HuH-7 (cell line): ENCODE measurements at regions not wholly inside any gene's neighbourhood (a gene's known extent, or its start where the extent isn't known, plus 50 kb on each side); places are given as distances from the start of the nearest gene placed in this dataset.

Experiments used
- DNase-seq: peaks from one replicate; pipeline ENCODE4 v3.0.0; 2011; ENCODE audit warnings: low spot score

GRCh38 chr3:64848127-64848800 lies 160.5 kb upstream of the ADAMTS9 start:
- DNase-seq, result no peak

- no peak for DNase-seq
These were observed 156.8 kb upstream of the ADAMTS9 start for GRCh38 chr3:64844558-64844957.

GRCh38 chr3:64837986-64838735 lies 150.4 kb upstream of the ADAMTS9 start:
- no peak for DNase-seq

DNA sequence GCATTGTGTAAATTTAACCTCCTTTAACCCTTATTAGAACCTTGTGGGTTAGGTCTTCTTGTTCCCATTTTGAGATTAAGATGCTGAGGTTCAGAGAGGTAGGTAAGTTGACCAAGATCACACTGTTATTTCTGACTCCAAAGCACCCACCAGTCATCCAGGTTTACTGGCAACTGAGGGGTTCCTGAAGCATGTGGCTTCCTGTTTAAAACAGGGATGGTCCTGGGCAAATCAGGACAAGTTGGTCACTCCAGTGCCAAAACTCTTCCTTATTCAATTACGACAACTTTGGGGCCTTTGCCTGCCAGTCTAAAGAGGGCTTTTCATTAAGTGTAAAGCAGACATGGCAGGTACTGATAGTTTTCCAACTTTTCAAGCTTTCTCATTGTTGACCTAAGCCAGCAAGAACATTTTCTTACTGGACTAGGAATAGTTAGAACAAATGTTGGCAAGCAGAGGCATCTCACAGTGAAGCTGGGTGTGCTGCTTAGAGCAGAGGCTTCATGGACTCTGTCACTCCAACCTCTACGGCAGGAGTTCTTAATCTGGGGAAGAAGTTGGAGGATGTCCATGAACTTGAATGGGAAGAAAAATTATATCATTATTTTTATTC lies 149.4 kb upstream of the ADAMTS9 start:
- DNase-seq, result no peak

- DNase-seq, result no peak
These were observed 148.3 kb upstream of the ADAMTS9 start for GRCh38 chr3:64836097-64836496.

DNA sequence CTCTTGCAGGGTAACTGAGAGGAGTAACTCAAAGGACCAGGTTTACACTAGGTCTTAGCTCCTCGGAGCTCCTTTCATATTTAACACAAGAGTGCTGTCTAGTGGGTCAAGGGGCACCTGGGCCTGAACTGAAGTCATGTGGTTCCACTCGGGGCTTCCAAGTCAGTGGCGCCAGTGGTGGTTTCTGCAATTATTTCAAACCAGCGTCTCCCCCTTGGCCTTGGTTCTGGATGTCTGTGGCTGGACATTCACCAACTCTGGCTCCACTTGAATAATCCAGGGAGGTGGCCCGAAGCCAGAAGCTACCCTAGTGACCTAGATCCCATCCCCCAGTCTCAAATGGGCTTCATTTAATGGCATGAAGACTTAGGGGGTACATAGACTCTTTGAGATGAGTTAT lies 144.3 kb upstream of the ADAMTS9 start:
- no peak for DNase-seq

- no peak for DNase-seq
These were observed 142.9 kb upstream of the ADAMTS9 start for GRCh38 chr3:64830681-64831080.

- DNase-seq, result no peak
These were observed 141.5 kb upstream of the ADAMTS9 start for GRCh38 chr3:64829331-64829730.

GRCh38 chr3:64828276-64828675 lies 140.5 kb upstream of the ADAMTS9 start:
- DNase-seq, result no peak

DNA sequence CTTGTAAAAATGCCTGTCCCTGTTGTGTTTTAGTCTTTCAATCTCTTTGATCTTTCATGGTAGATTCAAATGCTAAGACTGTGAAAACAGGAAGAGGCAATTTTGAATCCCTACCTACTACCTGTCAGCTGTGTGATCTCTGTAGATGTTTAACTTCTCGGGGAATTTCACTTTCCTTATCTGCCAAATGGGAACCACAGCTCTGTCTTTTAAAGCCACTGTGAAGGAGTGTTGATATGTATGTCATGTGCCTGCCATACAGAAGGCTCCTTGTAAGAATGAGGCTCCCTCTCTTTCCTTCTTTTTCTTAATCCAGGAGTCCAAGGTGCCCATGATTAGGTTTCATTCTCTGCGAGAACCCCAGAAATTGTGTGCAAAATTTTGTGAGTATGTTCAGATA lies 139.6 kb upstream of the ADAMTS9 start:
- no peak for DNase-seq

GRCh38 chr3:64827019-64827418 lies 139.2 kb upstream of the ADAMTS9 start:
- DNase-seq, result no peak

DNA sequence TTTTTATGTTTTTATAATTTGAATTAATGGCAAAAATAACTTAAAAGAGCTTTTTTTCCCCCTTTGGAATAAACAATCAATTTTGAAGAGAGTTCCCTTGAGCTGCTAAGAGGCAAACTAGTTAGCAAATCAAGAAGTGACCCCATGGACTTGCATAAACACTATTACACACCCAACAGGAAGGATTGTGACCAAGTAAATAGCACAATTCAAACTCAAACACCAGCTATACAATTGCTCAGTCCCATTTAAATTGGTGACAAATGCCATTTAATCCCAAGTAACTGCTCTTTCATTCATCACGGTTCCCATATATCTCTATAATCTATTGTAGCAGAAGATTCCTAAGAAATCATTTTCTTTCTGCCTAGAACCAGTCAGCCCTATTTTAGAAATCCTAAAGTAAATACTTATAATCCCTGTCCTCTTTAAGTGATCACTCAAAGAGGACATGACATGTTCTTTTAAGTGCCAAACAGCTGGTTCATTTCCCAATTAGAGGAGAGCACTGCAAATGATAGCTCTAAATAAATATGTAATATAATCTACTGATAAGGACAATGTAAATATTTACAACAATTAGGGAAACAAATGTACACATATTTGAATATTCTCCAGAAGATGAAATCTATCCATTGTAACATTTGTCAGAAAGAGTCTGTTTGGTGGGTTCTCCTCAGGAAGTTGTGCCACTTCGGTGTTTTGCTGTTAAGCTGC lies 137.8 kb upstream of the ADAMTS9 start:
- DNase-seq, result no peak

- no peak for DNase-seq
These were observed 136.7 kb upstream of the ADAMTS9 start for GRCh38 chr3:64824394-64824909.

DNA sequence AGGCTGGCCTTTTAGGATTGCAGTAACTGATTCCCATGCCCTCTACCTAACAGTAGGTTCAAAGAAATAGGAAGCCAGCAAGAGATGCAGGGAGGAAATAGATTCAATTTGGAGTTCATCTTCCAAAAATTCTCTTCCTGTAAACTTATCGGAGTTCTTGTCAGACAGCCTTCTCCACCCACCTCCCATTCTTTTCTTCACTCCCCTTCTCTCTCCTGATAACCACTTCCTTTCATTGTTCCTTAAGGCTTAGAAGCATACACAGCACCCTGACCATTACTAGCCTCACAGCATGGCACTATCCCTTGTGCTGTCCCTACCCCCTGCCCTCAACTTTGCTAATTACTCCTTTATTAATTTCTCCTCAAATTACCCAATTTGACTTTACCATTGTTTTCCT lies 130.4 kb upstream of the ADAMTS9 start:
- DNase-seq, result no peak

DNA sequence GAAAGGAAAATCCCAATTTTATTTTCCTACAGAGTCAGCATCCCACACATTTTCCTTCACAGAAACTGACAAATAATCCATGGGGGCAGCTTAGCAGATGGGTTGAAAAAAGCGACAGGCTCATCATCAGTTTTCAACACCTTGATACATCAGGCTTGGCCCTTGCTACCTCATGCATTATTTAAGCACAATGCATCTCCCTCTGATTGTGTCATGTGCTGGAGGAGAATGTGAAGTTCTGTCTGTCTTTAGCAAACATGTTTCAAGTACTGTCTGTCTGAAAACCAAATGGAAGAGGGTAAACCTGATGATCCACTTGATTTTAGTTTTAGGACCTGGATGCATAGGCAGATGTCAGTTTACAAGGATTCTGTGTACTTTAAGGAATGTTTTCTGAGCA lies 128.6 kb upstream of the ADAMTS9 start:
- DNase-seq, result no peak

- DNase-seq, result no peak
These were observed 128.0 kb upstream of the ADAMTS9 start for GRCh38 chr3:64815789-64816188.

GRCh38 chr3:64815195-64815631 lies 127.4 kb upstream of the ADAMTS9 start:
- no peak for DNase-seq

DNA sequence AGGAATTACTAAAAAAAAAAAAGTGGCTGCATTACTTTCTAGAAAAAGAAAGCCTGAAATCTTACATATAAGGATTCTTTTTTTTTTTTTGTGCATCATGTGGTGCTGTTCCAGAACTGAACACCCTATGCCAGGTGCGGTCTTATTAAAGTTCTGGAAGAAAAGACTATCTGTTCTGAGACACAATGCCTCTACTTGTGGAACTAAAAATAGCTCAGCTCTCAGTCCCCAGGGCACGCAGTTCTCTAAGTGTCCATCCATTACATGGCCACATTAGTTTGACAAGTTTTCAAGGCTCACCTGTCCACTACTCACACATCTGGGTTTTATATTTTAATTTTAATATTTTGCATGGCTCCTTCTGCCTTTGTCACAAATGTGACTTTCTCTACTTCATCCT lies 126.6 kb upstream of the ADAMTS9 start:
- no peak for DNase-seq

DNA sequence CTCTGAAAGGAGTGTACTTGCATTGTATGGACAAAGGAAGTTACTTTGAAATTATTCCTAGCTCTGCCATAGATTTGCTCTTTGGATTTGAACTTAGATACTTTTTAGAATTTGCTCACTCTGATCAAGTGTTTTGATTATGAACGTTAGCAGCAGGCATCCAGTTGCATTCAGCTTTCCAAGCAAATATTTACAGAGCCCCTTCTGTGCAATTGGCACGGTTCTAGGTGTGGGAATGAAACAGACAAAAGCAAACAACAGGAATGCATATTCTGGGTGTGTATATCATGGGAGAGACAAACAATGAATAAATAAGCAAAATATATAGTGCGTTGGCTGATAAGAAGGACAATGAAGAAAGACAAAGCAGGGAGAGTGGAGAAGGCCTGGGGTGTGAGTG lies 125.5 kb upstream of the ADAMTS9 start:
- DNase-seq, result no peak

- DNase-seq, result no peak
These were observed 121.3 kb upstream of the ADAMTS9 start for GRCh38 chr3:64809086-64809485.

DNA sequence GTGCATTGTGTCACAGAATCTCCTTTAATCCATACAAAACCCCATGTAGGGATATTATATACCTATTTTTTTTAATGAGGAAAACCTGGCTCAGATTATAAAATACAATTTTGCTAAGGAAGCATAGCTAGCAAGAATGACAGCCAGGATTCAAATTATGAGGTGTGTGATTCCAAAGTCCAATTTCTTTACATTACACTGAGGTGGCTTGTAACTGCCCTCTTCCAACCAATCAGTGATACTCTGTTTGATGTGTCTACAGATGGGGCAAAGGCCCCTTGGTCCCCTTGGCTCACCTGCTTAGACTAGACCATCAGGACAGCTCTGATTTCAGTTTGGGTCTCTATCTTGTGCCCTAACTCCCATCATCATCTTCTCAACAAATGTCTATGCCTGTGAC lies 120.3 kb upstream of the ADAMTS9 start:
- DNase-seq, result no peak
